ENCODE measurements at regions not wholly inside any gene's neighbourhood (a gene's known extent, or its start where the extent isn't known, plus 50 kb on each side); places are given as distances from the start of the nearest gene placed in this dataset.

DNA sequence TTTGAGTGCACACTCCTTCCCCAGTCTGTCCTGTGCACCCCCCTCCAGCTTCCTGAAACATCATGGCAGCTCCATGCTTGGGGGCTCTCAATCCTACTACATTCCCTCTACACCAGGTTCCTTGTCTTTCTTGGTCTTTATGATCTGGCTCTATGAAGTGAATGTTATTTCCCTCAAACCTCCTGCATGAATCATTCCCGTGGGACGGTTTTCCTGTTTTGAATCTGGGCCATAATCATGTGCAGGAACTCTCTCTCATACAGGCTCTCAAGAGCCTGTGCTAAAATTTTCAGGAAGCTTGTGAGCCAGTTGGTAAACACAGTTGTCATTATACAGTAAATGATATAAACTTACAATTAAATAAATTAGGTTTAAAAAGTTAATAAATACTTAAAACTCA is 89.8 kb upstream of the KCNE2 start:
- Histone ChIP-seq H3K27me3 (ENCODE audit: control insufficient read depth, insufficient read depth, low read length) (no peaks in the 10 kb centered on the region), H3K36me3 (ENCODE audit: control insufficient read depth, insufficient read depth, low read length) (no peaks in the 10 kb centered on the region), H3K27ac (ENCODE audit: low read length) (no peak overlapping the region), H3K4me1 (ENCODE audit: control insufficient read depth, insufficient read depth, low read length) (no peaks in the 10 kb centered on the region), H3K9me3 (ENCODE audit: control insufficient read depth, insufficient read depth, low read depth, low read length) (no peaks in the 10 kb centered on the region), H3K4me3 (ENCODE audit: low read depth in 2 of 2, low read length in 2 of 2) (no peak overlapping the region)
- ChIA-PET CTCF (no interaction called here), POLR2A (interaction anchor here (0.6 kb wide), 1 partner anchor 1754 kb away, joined by 3 read pairs; no protein-coding TSS in a partner anchor)
- TF ChIP-seq TCF7L2 (IDR thresholded peaks at IDR 0.05; ENCODE audit: low read depth, low read length) = no peak
- TF ChIP-seq POLR2AphosphoS5 (IDR thresholded peaks at IDR 0.05; ENCODE audit: low read depth, low read length) = no peak
- TF ChIP-seq SIN3A (IDR thresholded peaks at IDR 0.05; ENCODE audit: borderline replicate concordance, insufficient read depth, low read depth, low read length) = no peak
- TF ChIP-seq, protein P1, sequence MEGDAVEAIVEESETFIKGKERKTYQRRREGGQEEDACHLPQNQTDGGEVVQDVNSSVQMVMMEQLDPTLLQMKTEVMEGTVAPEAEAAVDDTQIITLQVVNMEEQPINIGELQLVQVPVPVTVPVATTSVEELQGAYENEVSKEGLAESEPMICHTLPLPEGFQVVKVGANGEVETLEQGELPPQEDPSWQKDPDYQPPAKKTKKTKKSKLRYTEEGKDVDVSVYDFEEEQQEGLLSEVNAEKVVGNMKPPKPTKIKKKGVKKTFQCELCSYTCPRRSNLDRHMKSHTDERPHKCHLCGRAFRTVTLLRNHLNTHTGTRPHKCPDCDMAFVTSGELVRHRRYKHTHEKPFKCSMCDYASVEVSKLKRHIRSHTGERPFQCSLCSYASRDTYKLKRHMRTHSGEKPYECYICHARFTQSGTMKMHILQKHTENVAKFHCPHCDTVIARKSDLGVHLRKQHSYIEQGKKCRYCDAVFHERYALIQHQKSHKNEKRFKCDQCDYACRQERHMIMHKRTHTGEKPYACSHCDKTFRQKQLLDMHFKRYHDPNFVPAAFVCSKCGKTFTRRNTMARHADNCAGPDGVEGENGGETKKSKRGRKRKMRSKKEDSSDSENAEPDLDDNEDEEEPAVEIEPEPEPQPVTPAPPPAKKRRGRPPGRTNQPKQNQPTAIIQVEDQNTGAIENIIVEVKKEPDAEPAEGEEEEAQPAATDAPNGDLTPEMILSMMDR (IDR thresholded peaks at IDR 0.05) = no peak
- TF ChIP-seq, protein P2, sequence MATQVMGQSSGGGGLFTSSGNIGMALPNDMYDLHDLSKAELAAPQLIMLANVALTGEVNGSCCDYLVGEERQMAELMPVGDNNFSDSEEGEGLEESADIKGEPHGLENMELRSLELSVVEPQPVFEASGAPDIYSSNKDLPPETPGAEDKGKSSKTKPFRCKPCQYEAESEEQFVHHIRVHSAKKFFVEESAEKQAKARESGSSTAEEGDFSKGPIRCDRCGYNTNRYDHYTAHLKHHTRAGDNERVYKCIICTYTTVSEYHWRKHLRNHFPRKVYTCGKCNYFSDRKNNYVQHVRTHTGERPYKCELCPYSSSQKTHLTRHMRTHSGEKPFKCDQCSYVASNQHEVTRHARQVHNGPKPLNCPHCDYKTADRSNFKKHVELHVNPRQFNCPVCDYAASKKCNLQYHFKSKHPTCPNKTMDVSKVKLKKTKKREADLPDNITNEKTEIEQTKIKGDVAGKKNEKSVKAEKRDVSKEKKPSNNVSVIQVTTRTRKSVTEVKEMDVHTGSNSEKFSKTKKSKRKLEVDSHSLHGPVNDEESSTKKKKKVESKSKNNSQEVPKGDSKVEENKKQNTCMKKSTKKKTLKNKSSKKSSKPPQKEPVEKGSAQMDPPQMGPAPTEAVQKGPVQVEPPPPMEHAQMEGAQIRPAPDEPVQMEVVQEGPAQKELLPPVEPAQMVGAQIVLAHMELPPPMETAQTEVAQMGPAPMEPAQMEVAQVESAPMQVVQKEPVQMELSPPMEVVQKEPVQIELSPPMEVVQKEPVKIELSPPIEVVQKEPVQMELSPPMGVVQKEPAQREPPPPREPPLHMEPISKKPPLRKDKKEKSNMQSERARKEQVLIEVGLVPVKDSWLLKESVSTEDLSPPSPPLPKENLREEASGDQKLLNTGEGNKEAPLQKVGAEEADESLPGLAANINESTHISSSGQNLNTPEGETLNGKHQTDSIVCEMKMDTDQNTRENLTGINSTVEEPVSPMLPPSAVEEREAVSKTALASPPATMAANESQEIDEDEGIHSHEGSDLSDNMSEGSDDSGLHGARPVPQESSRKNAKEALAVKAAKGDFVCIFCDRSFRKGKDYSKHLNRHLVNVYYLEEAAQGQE (IDR thresholded peaks at IDR 0.05; ENCODE audit: insufficient read depth in 1 of 2, low read depth in 2 of 2, low read length in 1 of 2) = no peak
- ATAC-seq (no peak), DNase-seq (ENCODE audit: low read depth, low spot score) (no peak)
- BruUV-seq (replicated peaks) = no TSS peak
- intact Hi-C loops (cut with micrococcal nuclease; ENCODE audit: unreplicated experiment) = no loop called here
- in situ Hi-C loops (cut with HindIII; ENCODE audit: low pct_unique_long_range_greater_than_20kb, low sequenced_read_pairs) = no loop called here

DNA sequence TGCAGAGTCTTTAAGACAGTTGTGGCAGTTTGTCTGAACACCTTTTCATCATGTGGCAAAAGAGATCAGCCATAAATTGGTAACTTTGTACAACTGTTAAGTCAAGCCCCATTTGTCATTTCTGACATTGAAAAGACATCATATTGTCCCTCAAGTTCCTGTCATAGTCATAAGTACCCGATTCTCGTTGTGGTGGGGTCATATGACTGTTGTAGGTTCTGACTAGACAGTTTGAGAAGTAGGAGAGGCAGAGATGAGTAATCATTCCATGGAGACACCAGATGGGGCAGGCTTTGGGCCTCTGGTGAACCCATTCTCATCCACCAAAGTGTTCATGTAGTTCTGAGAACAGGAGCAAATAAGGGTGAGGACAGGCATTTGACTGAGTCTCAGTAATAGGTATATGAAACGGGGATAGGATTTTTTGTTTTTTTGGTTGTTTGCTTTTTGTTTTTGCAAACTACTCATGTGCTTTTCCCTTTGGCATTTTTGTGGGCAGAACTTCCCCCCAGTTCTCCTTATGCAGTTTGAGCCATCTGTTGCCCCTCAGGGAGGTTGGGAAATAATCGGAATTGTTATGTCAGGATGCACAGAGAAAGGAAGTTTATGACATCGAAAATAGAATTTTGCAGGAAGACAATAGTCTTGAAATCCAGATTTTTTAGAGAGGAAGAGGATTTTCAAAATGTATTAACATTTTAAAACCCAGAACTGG is 86.9 kb upstream of the KCNE2 start:
- no peak for TF ChIP-seq SIN3A (IDR thresholded peaks at IDR 0.05; ENCODE audit: borderline replicate concordance, insufficient read depth, low read depth, low read length)
- TF ChIP-seq POLR2AphosphoS5 (IDR thresholded peaks at IDR 0.05; ENCODE audit: low read depth, low read length) = no peak
- TF ChIP-seq, protein P2 (IDR thresholded peaks at IDR 0.05; ENCODE audit: insufficient read depth in 1 of 2, low read depth in 2 of 2, low read length in 1 of 2) = no peak
- no peak for TF ChIP-seq TCF7L2 (IDR thresholded peaks at IDR 0.05; ENCODE audit: low read depth, low read length)
- TF ChIP-seq, protein P1 (IDR thresholded peaks at IDR 0.05) = no peak
- H3K9me3 ChIP-seq (ENCODE audit: control insufficient read depth, insufficient read depth, low read depth, low read length) = no peaks in the 10 kb centered on the region
- ChIA-PET POLR2A (no interaction called here), CTCF (no interaction called here)
- in situ Hi-C loops (cut with HindIII; ENCODE audit: low pct_unique_long_range_greater_than_20kb, low sequenced_read_pairs) = no loop called here
- no peak for ATAC-seq
- H3K36me3 ChIP-seq (ENCODE audit: control insufficient read depth, insufficient read depth, low read length) = no peaks in the 10 kb centered on the region
- no peak overlapping the region for H3K27ac ChIP-seq (ENCODE audit: low read length)
- H3K27me3 ChIP-seq (ENCODE audit: control insufficient read depth, insufficient read depth, low read length) = no peaks in the 10 kb centered on the region
- intact Hi-C loops (cut with micrococcal nuclease; ENCODE audit: unreplicated experiment) = no loop called here
- H3K4me3 ChIP-seq (ENCODE audit: low read depth in 2 of 2, low read length in 2 of 2) = no peak overlapping the region
- no peak for DNase-seq (ENCODE audit: low read depth, low spot score)
- BruUV-seq (replicated peaks) = no TSS peak
- H3K4me1 ChIP-seq (ENCODE audit: control insufficient read depth, insufficient read depth, low read length) = no peaks in the 10 kb centered on the region

All from Panc1 (cell line).